GM11168 (cell line): ENCODE measurements at regions not wholly inside any gene's neighbourhood (a gene's known extent, or its start where the extent isn't known, plus 50 kb on each side); places are given as distances from the start of the nearest gene placed in this dataset.

Source experiments
- in situ Hi-C: fragments of 300-500 bp; cut with MboI; formaldehyde crosslinking; loops from one replicate; pipeline ENCODE4 v1.12.0; 2022; ENCODE audit warnings: low sequenced_read_pairs; ENCODE audit not compliant: unreplicated experiment

DNA sequence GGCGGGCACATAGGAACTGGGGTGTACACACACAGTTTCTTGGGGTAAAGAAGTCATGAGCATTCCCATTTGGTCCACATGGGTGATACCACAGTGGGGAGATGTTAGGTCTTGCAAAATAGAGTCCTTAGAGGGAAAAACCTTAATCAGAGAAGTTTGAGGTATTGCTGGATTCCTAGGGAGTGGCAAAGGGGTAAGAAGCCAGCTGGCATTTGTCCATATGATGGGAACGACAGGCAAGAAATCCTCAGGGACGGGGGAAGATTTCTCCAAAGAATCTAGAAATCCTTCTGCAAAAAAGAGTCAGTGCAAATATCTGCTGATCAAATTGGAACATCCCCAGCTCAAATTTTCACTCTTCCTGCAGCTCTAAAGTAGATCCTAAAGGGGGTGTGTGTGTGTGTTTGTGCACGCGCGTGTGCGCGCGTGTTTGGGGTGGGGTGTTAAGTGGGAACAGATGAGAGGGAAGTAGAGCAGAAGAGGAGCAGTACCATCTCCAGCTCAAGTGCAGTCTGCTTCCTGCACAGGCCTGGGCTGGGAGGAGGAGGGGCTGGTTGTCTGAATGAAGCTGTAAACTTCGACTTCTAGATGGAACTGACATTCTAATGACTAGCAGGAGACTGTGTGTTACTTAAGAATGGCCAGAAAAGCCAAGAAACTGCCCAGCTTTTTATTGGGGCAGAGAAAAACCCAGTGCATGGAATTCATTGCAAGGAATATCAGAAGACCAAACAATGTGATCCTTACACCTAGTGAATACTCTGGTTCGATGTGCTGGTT lies 168.0 kb downstream of the SPP2 start:
- in situ Hi-C loops, result no loop called here

DNA sequence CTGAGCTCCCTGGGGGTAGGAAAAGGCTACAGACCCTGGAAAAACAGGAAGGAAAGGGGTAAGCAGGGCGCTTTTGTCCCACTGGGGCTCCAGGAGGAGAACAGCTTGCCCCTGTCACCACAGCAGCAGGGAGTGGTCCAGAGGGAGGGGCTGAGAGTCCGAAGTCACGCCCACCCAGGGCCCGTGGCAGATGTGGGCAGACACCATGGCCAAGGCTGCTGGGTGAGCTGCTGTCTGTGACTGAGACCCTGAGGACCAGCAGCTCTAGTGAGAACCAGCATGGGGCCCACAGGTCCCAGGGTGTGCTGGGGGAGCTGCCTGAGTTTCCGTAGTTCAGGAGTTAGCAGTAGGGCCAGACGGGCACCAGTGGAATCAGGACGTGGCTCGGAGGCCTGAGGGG lies 162.0 kb downstream of the SPP2 start:
- in situ Hi-C loops, result no loop called here

DNA sequence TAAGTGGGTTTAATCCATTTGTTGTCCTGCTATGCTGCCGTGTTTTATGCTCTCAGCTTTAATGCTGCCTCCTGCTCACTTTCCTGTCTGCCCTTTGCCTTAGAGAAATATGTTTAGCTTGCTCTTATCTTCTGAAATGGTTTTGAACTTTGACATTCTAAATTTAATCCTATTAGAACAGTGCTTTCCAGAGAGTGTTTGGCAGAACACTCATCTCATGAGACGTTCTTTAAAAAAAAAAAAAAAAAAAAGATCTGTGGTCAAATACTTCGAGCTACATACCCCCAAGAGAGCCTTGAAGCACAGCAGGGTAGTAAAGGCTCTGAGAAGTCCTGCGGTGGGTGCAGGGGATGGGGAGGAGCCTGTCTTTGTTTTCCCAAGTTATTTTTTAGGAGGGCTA lies 161.3 kb downstream of the SPP2 start:
- in situ Hi-C loops, result no loop called here

DNA sequence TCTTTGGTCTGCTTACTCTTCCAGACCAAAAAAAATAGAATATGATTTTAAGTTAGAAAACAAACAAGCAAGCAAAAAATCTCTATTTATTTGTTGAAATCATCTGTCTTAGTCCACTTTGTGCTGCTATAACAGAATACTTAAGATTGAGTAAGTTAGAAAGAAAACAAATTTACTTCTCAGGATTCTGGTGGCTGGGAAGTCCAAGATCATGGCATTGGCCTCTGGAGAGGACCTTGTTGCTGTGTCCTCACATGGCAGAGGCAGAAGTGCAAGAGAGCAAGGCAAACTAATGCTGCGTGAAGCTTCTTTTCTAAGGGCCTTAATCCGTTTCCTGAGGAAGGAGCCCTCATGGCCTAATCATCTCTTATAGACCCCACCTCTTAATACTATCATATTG lies 156.2 kb downstream of the SPP2 start:
- in situ Hi-C loops, result no loop called here

DNA sequence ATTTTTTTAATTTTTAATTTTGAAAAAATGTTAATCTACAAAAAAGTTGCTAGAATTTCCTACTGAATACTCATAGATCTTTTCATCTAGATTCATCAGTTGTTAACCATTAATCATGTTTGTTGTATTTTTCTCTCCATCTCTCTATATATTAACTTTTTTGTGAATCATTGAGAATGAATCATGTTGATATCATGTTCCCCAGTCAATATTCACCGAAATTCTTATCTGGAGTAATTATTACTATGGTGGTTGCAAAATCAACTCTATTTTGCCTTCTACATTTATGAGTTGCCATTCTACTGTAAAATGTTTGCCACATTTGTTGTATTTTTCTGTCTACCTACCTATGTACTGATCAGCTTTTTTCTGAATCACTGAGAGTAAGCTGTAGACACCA lies 154.0 kb downstream of the SPP2 start:
- in situ Hi-C loops, result no loop called here

DNA sequence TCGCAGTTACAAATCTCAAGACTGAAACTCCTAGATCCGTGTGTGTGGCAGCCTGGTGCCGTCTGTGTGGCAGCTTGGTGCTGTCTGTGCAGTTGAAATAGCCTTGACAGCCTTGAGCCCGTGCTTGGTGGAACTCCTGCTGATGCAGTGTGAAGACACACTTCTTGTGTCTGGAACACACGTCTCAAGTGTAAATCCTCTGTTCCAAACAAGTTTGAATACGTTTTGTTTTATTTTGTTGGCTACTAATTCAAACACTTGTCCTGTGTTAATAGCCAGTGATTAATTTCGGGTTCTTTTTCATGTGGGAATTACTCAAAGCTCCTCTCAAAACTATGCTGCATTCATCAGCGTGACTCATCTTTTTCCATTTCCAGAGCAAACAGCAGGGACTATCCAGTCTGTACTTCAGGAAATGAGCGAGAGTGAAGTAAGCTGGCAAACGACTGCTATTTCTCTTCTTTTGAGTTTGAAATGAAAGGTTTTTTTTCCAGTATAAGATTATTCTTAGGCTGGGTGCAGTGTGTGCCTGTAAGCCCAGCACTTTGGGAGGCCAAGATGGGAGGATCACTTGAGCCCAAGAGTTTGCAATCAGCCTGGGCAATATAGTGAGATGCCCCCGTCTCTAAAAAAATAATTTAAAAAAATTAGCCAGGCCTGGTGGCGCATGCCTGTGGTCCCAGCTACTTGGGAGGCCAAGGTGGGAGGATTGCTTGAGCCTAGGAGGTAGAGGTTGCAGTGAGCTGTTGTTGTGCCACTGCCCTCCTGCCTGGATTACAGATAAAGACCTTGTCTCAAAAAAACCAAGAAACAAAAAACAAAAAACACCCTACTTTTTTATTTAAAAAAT lies 152.9 kb downstream of the SPP2 start:
- in situ Hi-C loops, result no loop called here

DNA sequence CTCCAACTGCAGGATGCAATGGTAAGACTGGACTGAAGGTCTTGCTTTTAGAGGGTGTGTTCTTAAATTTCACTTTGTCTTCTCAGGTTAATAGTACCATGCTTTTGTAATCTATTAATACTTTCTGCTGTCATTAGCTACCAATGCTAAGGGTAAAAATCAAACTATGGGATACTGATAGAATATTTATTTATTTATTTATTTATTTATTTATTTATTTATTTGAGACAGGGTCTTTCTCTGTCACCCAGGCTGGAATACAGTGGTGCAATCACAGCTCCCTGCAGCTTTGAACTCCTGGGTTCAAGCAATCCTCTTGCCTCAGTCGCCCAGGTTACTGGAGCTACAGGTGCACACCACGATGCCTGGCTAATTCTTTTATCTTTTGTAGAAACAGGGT lies 152.1 kb downstream of the SPP2 start:
- in situ Hi-C loops, result no loop called here

DNA sequence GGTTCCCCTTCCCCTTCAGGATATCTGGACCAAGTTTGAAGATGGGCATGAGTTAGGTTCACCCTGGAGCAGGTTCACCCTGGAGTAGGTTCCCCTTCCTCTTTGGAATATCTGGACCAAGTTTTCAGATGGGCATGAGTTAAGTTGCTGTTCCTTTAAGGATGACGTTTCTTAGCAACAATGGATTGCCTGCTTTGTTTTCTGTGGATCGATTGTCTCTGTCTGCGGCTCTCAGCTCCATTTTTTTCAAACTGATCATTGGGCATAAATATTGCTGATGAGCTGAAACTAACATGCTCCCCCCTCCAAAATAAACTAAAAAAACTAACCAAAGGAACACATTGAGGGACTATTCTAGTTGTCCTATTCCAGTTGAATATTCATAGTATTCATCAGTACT lies 149.5 kb downstream of the SPP2 start:
- in situ Hi-C loops, result no loop called here

DNA sequence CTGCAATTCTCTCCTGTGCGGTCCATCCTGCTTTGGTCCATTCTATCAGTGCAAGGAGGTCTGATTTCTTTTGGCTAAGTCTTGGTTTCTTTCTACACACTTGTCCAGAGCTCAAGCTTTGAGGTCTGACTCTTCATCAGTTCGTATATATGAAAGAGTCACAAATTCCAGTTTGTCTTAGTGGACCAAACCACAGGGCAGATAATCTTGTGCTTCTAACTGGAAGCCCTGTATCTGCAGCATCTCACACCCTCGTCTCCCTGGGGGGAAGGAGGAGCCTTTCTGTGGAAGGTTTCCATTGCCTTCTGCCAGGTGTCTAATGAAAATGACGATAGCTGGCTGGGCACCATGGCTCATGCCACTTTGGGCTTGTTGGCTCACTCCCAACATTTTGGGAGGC lies 148.5 kb downstream of the SPP2 start:
- in situ Hi-C loops, result no loop called here

DNA sequence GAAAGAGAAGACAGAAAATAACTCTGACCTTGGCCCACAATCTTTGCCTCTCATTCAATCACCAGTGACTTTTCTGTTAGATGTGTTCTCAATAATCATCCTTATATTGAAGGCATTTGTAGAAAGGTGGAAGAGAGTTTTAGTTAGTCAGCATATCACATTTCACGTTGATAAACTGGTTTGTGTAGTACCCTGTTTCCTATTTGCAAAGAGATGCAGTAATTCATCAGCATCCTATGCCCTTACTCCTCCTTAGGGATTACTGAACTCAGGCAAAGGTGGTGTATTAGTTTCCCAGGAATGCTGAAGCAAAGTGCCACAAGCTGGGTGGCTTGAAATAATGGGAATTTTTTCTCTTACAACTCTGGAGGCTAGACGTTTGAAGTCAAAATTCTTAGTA lies 145.0 kb downstream of the SPP2 start:
- in situ Hi-C loops, result no loop called here

DNA sequence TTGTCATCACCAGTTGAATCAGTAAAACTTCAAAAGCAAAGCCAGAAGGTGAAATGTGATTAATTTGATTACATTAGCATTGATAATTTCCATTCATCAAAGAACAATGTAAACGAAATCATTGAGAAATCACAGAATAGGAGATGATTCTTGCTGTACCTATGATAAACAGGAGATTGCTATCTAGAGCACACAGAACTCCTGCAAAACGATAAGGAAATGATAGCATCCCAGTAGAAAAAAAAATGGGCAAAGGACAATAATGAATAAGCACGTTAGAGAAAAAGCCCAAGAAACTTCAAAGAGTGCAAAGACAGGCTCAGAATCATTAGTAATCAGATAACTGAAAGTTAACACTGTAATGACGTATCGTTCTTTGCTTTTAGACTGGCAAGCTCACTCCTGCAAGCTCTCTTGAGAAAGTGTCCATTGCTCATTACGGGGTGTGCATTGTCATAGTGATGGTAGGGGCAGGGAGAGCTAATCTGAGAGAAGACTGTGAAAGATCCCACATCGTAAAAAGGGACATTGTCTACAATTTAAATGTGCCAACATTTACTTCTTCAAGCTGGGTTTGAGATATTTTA lies 143.6 kb downstream of the SPP2 start:
- in situ Hi-C loops, result no loop called here

DNA sequence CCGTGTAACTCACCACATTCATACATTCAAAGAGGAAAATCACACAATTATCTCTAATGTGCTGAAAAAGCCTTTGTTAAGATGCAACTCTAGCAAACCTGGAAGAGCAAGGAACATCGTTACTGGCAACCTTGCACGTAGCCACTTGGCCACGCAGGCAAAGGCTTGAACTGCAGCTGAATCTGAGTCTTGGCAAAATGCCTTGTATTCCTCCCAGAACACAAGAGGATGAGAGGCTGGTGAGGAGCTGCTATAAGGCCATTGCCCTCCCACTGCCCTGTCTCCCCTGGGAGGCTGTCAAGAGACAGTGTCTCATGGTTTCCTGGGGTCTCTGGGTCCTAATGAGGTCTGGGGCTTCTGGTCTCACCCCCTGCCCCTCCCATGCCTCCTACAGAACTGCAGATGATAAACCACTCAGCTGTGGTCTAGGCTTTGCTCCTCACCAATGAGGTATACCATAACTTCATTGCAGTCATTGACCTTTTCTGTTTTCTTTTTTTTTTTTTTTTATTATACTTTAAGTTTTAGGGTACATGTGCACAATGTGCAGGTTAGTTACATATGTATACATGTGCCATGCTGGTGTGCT lies 141.4 kb downstream of the SPP2 start:
- in situ Hi-C loops, result no loop called here

DNA sequence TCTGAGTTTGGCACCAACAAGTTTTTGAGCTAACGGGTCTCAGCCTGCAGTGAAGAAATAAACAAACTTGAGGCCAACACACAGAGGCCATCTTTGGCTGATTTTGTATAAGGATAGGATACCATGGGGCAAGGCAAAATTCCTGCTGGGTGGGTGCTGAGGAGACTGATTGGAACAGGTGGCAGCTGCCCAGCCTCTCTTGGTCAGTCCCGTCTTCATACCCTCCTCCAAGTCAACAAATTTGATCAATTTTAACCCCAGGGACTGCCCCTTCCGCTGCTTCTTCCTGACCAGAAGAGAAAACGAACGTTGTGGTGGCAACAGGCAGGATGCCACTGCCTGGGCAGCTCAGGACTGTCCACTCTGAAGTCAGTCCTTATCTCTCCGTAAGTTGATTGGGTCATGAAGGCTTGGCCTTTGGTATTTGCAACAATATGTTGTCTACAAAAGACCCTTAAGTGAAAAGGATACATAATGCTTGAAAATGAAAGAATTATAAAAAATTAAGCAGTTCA lies 139.3 kb downstream of the SPP2 start:
- in situ Hi-C loops, result no loop called here

DNA sequence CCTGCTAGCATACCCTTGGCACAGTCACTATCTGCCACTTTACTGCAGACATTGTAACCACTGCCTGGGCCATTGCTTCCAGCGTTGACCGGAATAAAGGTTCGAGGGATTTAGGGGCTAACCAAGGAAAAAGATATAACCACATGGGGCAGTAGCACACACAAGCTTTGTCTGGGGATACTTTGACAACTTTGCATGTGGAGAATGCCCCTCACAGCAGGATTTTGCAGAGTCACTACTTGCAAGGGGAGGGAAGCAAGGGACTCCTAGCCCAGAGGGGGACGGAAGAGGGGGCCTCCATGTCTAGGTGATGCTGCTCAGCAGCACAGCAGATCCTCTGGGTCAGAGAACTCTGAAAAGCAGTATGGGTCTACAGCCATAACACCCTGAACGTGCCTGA lies 138.7 kb downstream of the SPP2 start:
- in situ Hi-C loops, result no loop called here

DNA sequence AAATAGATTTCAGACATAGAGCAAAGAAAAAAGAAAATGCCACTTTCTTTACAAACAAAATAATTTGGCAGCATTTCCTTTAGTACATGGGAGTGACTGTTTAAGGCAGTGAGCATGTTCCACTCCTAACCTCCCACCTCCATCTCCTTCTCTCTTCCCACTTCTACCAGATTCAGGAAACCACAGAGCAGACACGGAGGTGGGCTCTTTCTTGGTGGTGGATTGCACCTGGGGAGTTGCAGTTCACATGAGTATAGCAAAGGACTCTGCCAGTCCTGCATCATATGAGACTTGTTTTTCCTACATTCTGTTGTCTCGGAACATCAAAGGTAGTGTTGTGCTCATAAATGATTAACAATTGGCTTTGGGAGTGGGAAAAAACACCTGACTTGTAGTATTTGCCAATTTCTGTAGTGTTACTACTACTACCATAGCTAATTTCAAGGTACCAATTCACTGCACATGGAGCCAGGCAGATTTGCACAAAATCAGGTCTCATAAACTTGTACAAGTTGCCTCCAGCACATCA lies 137.2 kb downstream of the SPP2 start:
- in situ Hi-C loops, result no loop called here

DNA sequence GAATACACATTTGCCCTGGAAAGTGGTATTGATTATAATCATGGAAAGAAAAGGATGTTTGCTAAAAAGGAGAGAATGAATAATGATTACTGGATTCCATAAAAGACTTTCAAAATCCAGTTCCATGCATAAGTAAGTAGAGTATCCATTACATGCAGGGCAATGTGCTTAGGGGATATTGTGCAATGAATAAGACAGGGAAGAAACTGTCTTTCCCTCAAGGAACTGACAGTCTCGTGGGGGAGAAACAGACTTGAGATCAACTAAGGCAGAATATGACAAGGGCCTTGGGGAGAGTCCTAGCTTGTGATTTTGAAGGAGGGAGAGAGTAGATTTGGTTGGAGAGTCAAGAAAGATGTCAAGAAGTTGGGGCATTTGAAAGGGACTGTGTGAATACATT lies 130.6 kb downstream of the SPP2 start:
- in situ Hi-C loops, result no loop called here

DNA sequence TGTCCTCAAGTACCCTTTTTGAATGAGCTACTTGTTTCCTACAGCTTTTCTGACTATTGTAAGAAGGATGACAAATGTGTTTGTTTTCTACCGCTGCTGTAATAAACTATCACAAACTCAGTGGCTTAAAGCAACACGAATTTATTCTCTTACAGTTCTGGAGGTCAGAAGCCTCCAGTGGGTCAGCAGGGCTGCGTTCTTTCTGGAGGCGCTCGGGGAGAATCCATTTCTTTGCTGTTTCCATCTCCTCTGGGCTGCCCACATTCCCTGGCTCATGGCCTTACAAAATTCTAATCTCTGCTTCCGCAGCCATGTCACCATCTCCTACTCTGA lies 128.5 kb downstream of the SPP2 start:
- in situ Hi-C loops, result no loop called here

DNA sequence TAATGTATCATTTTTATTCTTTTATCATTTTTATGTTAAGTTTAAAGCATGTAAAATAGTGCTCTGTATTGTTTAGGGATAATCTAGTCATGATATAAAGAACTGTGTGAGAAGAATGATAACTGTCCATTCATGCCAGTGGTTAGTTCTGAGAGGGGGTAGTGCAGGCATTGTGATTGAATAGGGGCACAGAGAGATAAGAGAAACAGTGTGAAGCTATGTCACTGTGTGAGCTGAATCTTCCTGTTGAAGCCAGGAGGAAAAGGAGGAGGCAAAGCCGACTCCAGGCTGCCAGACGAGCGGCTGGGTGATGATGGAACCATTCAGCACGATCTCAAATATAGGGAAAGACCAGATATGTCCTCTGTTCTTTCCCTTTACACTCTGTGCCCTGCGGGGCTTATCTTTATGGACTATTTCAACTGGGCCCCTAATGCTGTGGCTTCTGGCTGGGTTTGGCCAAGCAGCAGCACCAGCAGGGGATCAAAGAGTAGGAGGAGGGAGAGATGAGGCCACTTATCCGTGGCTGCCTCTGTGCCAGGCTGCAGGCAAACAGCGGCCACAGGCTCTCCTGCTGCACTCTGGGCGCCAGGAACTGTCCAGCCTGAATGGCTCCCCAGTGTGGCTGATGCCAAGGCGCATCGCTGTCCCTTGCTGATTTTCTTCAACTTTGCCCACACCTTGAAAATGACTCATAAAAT lies 128.0 kb downstream of the SPP2 start:
- in situ Hi-C loops, result no loop called here

DNA sequence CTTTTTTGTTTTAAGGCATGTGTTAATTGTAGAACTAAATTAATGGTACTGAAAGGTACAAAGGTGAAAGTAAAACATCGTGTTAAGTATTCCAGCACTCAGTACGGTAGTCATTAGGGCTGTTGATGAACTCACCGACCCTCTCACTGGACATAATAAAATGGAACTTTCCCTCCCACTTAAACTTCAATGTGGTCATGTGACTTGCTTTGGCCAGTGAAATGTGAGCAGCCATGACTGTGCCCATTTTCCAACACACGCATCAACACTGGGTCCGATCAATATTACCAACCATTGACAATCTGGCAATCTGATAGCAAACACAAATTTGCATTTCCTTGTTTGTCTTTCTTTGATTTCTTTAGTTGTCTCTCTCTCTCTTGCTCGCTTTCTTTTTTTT lies 125.1 kb downstream of the SPP2 start:
- in situ Hi-C loops, result no loop called here

DNA sequence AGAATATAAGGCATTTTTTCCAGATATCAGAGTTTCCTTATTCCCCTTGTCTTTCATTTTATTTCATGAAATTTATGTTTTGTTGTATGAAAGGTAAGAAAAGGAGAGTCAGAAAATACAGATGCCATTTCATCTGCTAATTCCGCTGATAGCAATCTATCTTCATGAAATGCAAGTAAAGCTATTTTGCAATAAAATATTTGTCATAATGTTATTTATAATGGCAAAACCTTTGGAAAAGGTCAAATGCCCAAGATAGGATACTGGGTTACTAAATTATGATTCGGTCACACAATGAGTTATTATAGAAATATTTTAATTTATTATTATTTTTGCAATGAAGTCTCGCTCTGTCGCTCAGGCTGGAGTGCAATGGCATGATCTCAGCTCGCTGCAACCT lies 124.2 kb downstream of the SPP2 start:
- in situ Hi-C loops, result no loop called here
